H1 (cell line): ENCODE measurements at regions not wholly inside any gene's neighbourhood (a gene's known extent, or its start where the extent isn't known, plus 50 kb on each side); places are given as distances from the start of the nearest gene placed in this dataset.

Experiments used
- ASH2L ChIP-seq: fragments of 200-600, 300-600 bp; sonication (generic); IDR thresholded peaks from one replicate; pipeline ENCODE4 v1.7.1; 2017; ENCODE audit warnings: low read length
- CBX8 ChIP-seq: fragments of 300-800, 300-1000 bp; sonication (generic); IDR thresholded peaks from 2 replicates; pipeline ENCODE4 v1.7.1; 2016; ENCODE audit warnings: low read depth, low read length, borderline replicate concordance
- CHD7 ChIP-seq: fragments of 300-600 bp; sonication (generic); IDR thresholded peaks from 2 replicates; pipeline ENCODE4 v1.7.1; 2012; ENCODE audit warnings: low read length, moderate library complexity, mild to moderate bottlenecking, inconsistent platforms; ENCODE audit not compliant: insufficient replicate concordance
- GABPA ChIP-seq: IDR thresholded peaks from 2 replicates; pipeline ENCODE4 v1.6.1; 2011; ENCODE audit warnings: mild to moderate bottlenecking, low read length, moderate library complexity, borderline replicate concordance; ENCODE audit not compliant: insufficient read depth
- KDM1A ChIP-seq: fragments of 200-600, 300-600 bp; sonication (generic); IDR thresholded peaks from 2 replicates; pipeline ENCODE4 v1.7.1; 2016; ENCODE audit warnings: mild to moderate bottlenecking, low read length, borderline replicate concordance
- KDM5A ChIP-seq: fragments of 200-600 bp; IDR thresholded peaks from 2 replicates; pipeline ENCODE4 v1.7.1; 2012; ENCODE audit warnings: mild to moderate bottlenecking, low read length, inconsistent platforms, mixed read lengths
- POU5F1 ChIP-seq: IDR thresholded peaks from 2 replicates; pipeline ENCODE4 v1.6.1; 2011; ENCODE audit warnings: low read depth, mild to moderate bottlenecking, low read length, moderate library complexity
- RFX5 ChIP-seq: IDR thresholded peaks from 2 replicates; pipeline ENCODE4 v1.6.1; 2011; ENCODE audit warnings: low read depth, low read length, improper control_type of control experiment, borderline replicate concordance
- RXRA ChIP-seq: IDR thresholded peaks from 2 replicates; pipeline ENCODE4 v1.6.1; 2011; ENCODE audit warnings: low read depth, mild to moderate bottlenecking, low read length, moderate library complexity; ENCODE audit not compliant: insufficient read depth
- TF ChIP-seq, protein P1 (sequence below): IDR thresholded peaks from 2 replicates; pipeline ENCODE4 v1.6.1; 2012; ENCODE audit warnings: low read length, inconsistent platforms

GRCh38 chr1:238727670-238728069 lies 658.7 kb upstream of the CHRM3 start (continued):
- TF ChIP-seq CHD7 (no peak), GABPA (no peak), CBX8 (no peak), POU5F1 (no peak), RFX5 (no peak), ASH2L (no peak), KDM1A (no peak), RXRA (no peak), KDM5A (no peak)
- TF ChIP-seq, protein P1, sequence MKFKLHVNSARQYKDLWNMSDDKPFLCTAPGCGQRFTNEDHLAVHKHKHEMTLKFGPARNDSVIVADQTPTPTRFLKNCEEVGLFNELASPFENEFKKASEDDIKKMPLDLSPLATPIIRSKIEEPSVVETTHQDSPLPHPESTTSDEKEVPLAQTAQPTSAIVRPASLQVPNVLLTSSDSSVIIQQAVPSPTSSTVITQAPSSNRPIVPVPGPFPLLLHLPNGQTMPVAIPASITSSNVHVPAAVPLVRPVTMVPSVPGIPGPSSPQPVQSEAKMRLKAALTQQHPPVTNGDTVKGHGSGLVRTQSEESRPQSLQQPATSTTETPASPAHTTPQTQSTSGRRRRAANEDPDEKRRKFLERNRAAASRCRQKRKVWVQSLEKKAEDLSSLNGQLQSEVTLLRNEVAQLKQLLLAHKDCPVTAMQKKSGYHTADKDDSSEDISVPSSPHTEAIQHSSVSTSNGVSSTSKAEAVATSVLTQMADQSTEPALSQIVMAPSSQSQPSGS, result no peak
